ENCODE measurements at regions not wholly inside any gene's neighbourhood (a gene's known extent, or its start where the extent isn't known, plus 50 kb on each side); places are given as distances from the start of the nearest gene placed in this dataset.

DNA sequence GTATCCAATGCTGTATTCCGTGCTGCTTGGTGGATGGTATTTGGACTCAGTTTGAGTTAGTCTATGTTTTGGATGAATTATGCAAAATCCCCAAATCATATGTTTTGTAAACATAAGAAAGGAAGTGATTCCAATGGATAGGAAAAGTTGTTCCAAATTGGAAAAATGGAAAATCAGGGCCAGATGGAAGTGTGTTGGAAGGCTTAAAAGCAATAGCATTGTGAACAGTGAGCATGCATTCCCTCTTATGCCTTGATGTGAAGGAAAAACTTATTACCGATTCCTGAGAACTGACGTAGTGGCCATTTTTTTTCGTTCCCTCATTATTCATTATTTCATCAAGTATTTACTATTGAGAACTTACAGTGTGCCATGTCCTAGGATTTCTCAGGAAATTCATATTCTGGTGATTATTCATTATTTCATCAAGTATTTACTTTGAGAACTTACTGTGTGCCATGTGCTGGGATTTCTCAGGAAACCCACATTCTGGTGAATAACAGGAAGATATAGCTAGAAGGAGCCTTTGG lies 144.1 kb upstream of the TPRG1 start:
- ChIA-PET CTCF (no interaction called here), POLR2A (no interaction called here)
- Histone ChIP-seq H3K9me3 (ENCODE audit: control insufficient read depth, insufficient read depth, low read depth, low read length) (no peaks in the 10 kb centered on the region), H3K36me3 (ENCODE audit: control insufficient read depth, insufficient read depth, low read length) (no peaks in the 10 kb centered on the region), H3K4me3 (ENCODE audit: low read depth in 2 of 2, low read length in 2 of 2) (no peak overlapping the region), H3K27ac (ENCODE audit: low read length) (no peak overlapping the region), H3K4me1 (ENCODE audit: control insufficient read depth, insufficient read depth, low read length) (no peaks in the 10 kb centered on the region), H3K27me3 (ENCODE audit: control insufficient read depth, insufficient read depth, low read length) (no peaks in the 10 kb centered on the region)
- ATAC-seq: no peak
- in situ Hi-C loops (cut with HindIII; ENCODE audit: low pct_unique_long_range_greater_than_20kb, low sequenced_read_pairs): no loop called here
- intact Hi-C loops (cut with micrococcal nuclease; ENCODE audit: unreplicated experiment): no loop called here
- no TSS peak for BruUV-seq (replicated peaks)
- DNase-seq (ENCODE audit: low read depth, low spot score): no peak
- TF ChIP-seq REST (IDR thresholded peaks at IDR 0.05; ENCODE audit: insufficient read depth in 1 of 2, low read depth in 2 of 2, low read length in 1 of 2) (no peak), TCF7L2 (IDR thresholded peaks at IDR 0.05; ENCODE audit: low read depth, low read length) (no peak), SIN3A (IDR thresholded peaks at IDR 0.05; ENCODE audit: borderline replicate concordance, insufficient read depth, low read depth, low read length) (no peak), POLR2AphosphoS5 (IDR thresholded peaks at IDR 0.05; ENCODE audit: low read depth, low read length) (no peak)
- TF ChIP-seq, protein P1, sequence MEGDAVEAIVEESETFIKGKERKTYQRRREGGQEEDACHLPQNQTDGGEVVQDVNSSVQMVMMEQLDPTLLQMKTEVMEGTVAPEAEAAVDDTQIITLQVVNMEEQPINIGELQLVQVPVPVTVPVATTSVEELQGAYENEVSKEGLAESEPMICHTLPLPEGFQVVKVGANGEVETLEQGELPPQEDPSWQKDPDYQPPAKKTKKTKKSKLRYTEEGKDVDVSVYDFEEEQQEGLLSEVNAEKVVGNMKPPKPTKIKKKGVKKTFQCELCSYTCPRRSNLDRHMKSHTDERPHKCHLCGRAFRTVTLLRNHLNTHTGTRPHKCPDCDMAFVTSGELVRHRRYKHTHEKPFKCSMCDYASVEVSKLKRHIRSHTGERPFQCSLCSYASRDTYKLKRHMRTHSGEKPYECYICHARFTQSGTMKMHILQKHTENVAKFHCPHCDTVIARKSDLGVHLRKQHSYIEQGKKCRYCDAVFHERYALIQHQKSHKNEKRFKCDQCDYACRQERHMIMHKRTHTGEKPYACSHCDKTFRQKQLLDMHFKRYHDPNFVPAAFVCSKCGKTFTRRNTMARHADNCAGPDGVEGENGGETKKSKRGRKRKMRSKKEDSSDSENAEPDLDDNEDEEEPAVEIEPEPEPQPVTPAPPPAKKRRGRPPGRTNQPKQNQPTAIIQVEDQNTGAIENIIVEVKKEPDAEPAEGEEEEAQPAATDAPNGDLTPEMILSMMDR (IDR thresholded peaks at IDR 0.05): no peak

GRCh38 chr3:189038773-189039745 lies 132.7 kb upstream of the TPRG1 start:
- TF ChIP-seq TCF7L2 (IDR thresholded peaks at IDR 0.05; ENCODE audit: low read depth, low read length) (no peak), SIN3A (IDR thresholded peaks at IDR 0.05; ENCODE audit: borderline replicate concordance, insufficient read depth, low read depth, low read length) (no peak), POLR2AphosphoS5 (IDR thresholded peaks at IDR 0.05; ENCODE audit: low read depth, low read length) (no peak), REST (IDR thresholded peaks at IDR 0.05; ENCODE audit: insufficient read depth in 1 of 2, low read depth in 2 of 2, low read length in 1 of 2) (no peak)
- TF ChIP-seq, protein P1 (IDR thresholded peaks at IDR 0.05): no peak
- BruUV-seq (replicated peaks): no TSS peak
- H3K36me3 ChIP-seq (ENCODE audit: control insufficient read depth, insufficient read depth, low read length): no peaks in the 10 kb centered on the region
- H3K9me3 ChIP-seq (ENCODE audit: control insufficient read depth, insufficient read depth, low read depth, low read length): no peaks in the 10 kb centered on the region
- POLR2A ChIA-PET: no interaction called here
- ATAC-seq: no peak
- in situ Hi-C loops (cut with HindIII; ENCODE audit: low pct_unique_long_range_greater_than_20kb, low sequenced_read_pairs): no loop called here
- H3K4me1 ChIP-seq (ENCODE audit: control insufficient read depth, insufficient read depth, low read length): no peaks in the 10 kb centered on the region
- intact Hi-C loops (cut with micrococcal nuclease; ENCODE audit: unreplicated experiment): no loop called here
- DNase-seq (ENCODE audit: low read depth, low spot score): no peak
- CTCF ChIA-PET: no interaction called here
- H3K27me3 ChIP-seq (ENCODE audit: control insufficient read depth, insufficient read depth, low read length): no peaks in the 10 kb centered on the region; the same call in 1 of the 2 replicates
- no peak overlapping the region for H3K4me3 ChIP-seq (ENCODE audit: low read depth in 2 of 2, low read length in 2 of 2)
- no peak overlapping the region for H3K27ac ChIP-seq (ENCODE audit: low read length)
